ENCODE measurements at regions not wholly inside any gene's neighbourhood (a gene's known extent, or its start where the extent isn't known, plus 50 kb on each side); places are given as distances from the start of the nearest gene placed in this dataset.

DNA sequence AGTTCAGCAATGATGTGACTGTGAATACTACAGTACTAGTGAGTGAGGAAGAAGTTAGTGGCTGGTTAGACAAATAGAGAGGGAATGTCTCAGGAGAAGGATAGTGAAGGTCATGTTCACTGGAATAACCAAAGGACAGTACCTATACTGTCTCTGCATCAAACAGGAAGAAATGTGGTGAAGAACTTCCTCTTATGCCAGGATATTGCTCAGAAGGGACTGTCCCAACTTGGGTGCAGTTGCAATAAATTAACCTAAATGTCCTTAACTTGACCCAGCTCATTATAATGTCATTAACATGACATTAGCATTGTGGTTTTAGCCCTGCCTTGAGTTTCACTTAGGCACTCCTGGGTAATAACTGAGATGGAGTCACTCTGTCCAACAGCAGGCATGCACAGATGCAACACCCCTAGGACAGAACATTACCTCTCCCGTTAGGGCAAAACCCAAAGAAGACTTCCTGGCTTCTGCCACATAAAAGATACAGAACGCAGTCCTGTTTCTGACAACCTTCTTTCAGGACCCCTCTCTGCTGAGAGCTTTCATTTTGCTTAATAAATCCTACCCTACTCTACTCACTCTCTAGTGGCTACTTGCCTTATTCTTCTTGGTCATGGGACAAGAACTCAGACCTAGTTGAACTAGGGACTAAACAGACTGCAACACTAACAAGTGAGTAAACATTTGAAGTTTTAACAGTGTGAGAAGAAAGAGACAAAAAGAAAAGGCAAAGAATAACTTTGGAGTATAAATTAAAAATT, 1591.6 kb upstream of the MIR17HG start:
- DNase-seq = no peak

- DNase-seq = no peak
Observed at GRCh38 chr13:89763005-89763404, 1584.5 kb upstream of the MIR17HG start.

- no peak for DNase-seq
Observed at GRCh38 chr13:89783221-89783755, 1564.2 kb upstream of the MIR17HG start.

- no peak for DNase-seq
Observed at GRCh38 chr13:89784161-89784809, 1563.2 kb upstream of the MIR17HG start.

DNA sequence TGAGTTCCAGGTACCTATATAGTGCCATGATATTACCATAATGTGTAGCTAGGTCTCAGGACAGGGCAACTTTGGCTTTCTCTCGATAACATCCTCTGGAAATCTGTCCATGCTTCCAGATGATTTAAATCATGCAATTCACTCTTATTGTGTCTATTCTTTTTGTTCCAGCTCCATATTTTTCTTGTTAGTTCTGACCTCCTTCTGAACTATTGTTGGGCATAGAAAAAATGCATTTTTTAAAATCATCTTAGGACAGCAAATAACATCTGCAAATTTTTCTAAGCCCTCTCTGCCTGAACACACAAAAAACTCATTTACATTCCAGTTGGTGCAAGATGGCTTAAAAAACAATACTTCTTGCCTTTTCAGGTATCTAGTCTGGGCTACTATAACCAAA, 1561.0 kb upstream of the MIR17HG start:
- no peak for DNase-seq

DNA sequence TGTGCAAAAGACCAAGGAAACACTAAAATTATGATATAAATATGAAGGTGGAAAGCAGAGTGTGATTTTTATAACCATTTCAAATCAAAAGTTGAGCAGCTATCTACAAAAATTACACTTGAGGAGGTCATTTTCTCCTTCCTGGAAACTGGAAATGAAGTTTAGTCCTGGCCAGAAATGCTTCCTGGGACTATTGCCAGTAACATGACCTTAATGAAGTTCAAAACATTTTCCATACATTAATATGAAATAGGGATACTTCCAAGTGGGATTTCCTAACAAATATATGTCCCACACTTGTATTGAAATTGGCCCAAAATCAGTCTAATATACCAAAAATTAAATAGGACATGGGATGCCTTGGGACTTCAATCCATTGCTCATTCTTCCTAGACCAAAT, 1556.8 kb upstream of the MIR17HG start:
- DNase-seq = no peak

GRCh38 chr13:89791971-89792630, 1555.4 kb upstream of the MIR17HG start:
- DNase-seq = no peak

DNA sequence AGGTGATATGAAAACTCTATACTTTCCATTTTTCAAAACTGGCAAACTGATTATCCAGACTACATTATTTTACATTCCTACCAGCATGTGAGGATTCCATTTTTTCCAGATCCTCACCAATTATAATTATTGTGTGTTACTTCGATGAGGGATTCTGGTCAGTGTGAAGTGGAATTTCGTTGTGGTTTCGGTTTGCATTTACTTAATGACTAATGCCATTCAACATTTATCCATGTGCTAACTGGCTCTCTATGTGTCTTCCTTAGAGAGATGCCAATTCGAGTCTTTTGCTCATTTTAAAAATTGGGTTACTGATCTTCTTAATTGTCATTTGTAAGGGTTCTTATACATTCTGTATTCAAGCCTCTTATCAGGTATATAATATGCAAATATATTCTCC, 1551.3 kb upstream of the MIR17HG start:
- DNase-seq = no peak

- DNase-seq = no peak
Observed at GRCh38 chr13:89803839-89804238, 1543.6 kb upstream of the MIR17HG start.

GRCh38 chr13:89806594-89806993, 1540.9 kb upstream of the MIR17HG start:
- no peak for DNase-seq

- no peak for DNase-seq
Observed at GRCh38 chr13:89812856-89813255, 1534.6 kb upstream of the MIR17HG start.

DNA sequence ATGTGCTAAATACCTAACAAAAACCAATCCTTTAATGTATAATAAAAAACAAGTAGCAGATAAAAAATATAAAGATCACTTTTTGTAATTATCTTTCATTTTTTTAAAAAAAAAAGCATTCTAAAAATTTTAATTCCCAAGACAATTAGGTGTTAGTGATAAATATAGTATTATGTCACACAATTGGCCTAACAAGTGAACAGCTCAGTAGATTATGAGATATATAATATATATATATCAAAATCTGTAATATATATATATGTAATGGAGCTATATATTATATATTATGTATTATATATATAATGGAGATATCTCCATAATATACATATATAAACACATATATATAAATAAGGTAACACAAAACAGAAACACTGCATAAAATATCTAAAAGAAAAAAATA, 1531.1 kb upstream of the MIR17HG start:
- DNase-seq = no peak

DNA sequence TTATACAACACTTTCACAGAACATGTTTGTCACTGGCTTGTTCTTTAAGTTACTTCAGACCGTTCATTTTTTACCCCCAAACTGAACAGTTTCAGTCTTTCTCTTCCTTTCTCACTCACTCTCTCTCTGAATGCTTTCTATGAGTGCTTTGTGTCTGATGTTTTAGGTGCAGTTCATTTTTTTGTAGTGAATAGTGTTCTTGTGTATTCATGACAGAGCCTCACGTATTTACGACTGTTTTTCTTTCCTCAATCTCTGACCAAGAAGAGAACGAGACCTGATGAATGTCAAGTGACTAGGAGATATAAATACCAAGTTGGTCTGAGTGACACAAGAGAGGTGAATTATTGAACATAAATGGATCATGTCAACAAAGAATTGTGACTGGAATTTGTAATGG, 1525.0 kb upstream of the MIR17HG start:
- DNase-seq = no peak

DNA sequence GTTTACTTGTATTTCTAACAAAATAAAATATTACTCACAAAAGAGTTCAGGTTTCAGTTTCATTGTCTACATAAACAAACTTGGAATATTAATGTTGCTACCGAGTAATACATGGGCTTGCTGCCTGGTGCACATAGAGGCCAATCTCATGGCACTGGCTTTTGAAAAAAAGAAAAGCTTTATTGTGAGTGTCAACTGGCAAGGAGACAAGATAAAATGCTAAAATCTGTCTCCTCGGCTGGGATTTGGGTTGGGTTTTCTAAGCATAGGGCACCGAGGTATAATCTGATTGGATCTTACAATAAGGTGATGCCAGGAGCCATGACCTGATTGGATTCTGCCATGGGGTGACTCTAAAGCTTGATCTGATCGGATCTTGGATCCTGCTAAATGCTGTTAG, 1519.9 kb upstream of the MIR17HG start:
- DNase-seq = no peak

DNA sequence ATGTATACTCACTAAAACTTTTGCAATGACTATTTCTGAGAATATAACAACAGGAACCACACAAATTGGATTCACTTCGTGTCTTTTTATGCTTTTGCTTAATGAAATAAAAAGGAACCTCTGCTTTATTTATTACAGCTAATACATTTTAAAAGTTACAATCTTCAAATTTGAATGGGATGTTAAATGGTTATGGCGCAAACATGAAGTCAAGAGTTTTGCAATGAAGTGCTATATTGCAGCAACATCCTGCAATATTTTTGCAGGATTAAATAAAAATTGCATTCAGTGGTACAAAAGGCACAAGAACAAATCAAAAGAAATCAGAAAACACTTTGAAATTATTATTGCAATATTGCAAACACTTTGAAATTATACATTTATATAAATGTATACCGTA, 1519.0 kb upstream of the MIR17HG start:
- no peak for DNase-seq

GRCh38 chr13:89831157-89831556, 1516.3 kb upstream of the MIR17HG start:
- DNase-seq = no peak

- no peak for DNase-seq
Observed at GRCh38 chr13:89832827-89833226, 1514.7 kb upstream of the MIR17HG start.

GRCh38 chr13:89843621-89844020, 1503.9 kb upstream of the MIR17HG start:
- DNase-seq = no peak

- DNase-seq = no peak
Observed at GRCh38 chr13:89845874-89846273, 1501.6 kb upstream of the MIR17HG start.

DNA sequence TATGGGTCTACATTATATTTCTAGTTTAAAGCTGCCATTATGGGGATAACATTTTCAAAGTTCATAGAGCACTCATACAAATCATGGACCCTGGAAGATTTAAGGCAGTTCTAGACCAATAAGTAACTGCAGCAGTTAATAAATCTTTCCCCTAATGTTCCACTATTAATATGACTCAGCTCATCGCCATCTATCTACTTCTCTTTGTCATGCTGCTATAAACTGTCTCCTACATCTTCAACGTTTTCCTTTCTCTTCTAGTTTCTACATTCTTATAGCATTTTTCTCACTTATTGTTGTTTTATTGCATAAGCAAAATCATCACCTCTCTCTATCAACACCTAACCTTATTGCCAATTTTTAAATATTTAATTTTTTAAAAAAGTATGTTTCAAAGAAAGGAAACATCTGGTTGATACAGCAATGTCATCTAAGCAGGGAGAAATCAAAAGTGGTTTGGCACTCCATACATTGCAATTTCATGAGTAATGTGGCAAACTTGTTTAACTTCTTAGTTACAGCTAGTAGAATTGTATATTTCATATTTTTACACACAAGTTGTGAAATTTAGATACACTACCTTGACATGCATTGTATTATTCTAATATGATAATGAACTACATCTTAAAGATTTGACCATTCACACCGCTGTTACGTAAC, 1500.4 kb upstream of the MIR17HG start:
- DNase-seq = no peak

- no peak for DNase-seq
Observed at GRCh38 chr13:89852570-89852969, 1494.9 kb upstream of the MIR17HG start.

GRCh38 chr13:89856512-89856911, 1491.0 kb upstream of the MIR17HG start:
- no peak for DNase-seq

- no peak for DNase-seq
Observed at GRCh38 chr13:89857502-89857901, 1490.0 kb upstream of the MIR17HG start.
